SK-N-SH (cell line): ENCODE measurements at regions not wholly inside any gene's neighbourhood (a gene's known extent, or its start where the extent isn't known, plus 50 kb on each side); places are given as distances from the start of the nearest gene placed in this dataset.

Experiments used
- CTCF ChIA-PET: fragments of 300-600, 350-600 bp; formaldehyde crosslinking; extraction: SDS; loops from one replicate; lab custom pipeline; 2021; lab: Yijun Ruan, JAX
- POLR2A ChIA-PET: fragments of 350-600 bp; sonication (Branson Sonifier 250); formaldehyde crosslinking; extraction: SDS; loops from one replicate; lab custom pipeline; 2020; ENCODE audit warnings: antibody characterized with exemption, inconsistent platforms; lab: Yijun Ruan, JAX
- DNase-seq: peaks from one replicate; pipeline ENCODE4 v3.0.0; 2012
- H2AFZ ChIP-seq: fragments of 200-600 bp; sonication (generic); 2 replicates; pipeline ENCODE4 v1.8.1; 2016; ENCODE audit warnings: antibody characterized with exemption, mild to moderate bottlenecking, low read depth
- H3F3A ChIP-seq: fragments of 200-600 bp; sonication (generic); replicated peaks from 2 replicates; pipeline ENCODE3; 2016; ENCODE audit warnings: antibody characterized with exemption, mild to moderate bottlenecking; ENCODE audit not compliant: insufficient read depth
- H3K27ac ChIP-seq, 2 experiments: fragments of 200-500 bp in 1 of 2; fragments of 200-600 bp in 1 of 2; sonication (Bioruptor generic) in 1 of 2; sonication (generic), shearing (Covaris generic) in 1 of 2; 2 replicates each; pipeline versions ENCODE4 v1.5.1 to v1.6.1; 2014 to 2016; ENCODE audit warnings: low read depth in 2 of 2, inconsistent platforms in 1 of 2, low read length in 1 of 2, mild to moderate bottlenecking in 1 of 2, mixed read lengths in 1 of 2
- H3K27me3 ChIP-seq: fragments of 200-600 bp; sonication (generic), shearing (Covaris generic); 2 replicates; pipeline ENCODE4 v1.6.1; 2016; ENCODE audit warnings: mixed run types; ENCODE audit not compliant: insufficient read depth
- H3K36me3 ChIP-seq, 2 experiments: fragments of 200-500 bp in 1 of 2; fragments of 200-600 bp in 1 of 2; sonication (Bioruptor generic) in 1 of 2; sonication (generic) in 1 of 2; replicated peaks in 1 of 2; 2 replicates each; pipeline versions ENCODE3 to v1.5.1; 2014 to 2016; ENCODE audit warnings: low read length in 1 of 2, mild to moderate bottlenecking in 1 of 2; ENCODE audit not compliant: insufficient read depth in 2 of 2, control insufficient read depth in 1 of 2
- H3K4me1 ChIP-seq, 2 experiments: fragments of 200-500 bp in 1 of 2; fragments of 200-600 bp in 1 of 2; sonication (Bioruptor generic) in 1 of 2; sonication (generic), shearing (Covaris generic) in 1 of 2; 2 replicates each; pipeline versions ENCODE4 v1.5.1 to v1.6.1; 2014 to 2016; ENCODE audit warnings: low read depth in 1 of 2, low read length in 1 of 2, mixed run types in 1 of 2; ENCODE audit not compliant: insufficient read depth in 2 of 2, control insufficient read depth in 1 of 2
- H3K4me2 ChIP-seq: fragments of 200-600 bp; sonication (generic), shearing (Covaris generic); 2 replicates; pipeline ENCODE4 v1.6.1; 2017; ENCODE audit warnings: mixed run types
- H3K4me3 ChIP-seq, 2 experiments: fragments of 200-500 bp in 1 of 2; fragments of 200-600 bp in 1 of 2; sonication (Bioruptor generic) in 1 of 2; sonication (generic), shearing (Covaris generic) in 1 of 2; 2 replicates each; pipeline versions ENCODE4 v1.5.1 to v1.8.1; 2014 to 2016; ENCODE audit warnings: low read depth in 2 of 2, inconsistent platforms in 1 of 2, low read length in 1 of 2, mild to moderate bottlenecking in 1 of 2, mixed read lengths in 1 of 2, moderate library complexity in 1 of 2
- H3K79me2 ChIP-seq: fragments of 200-600 bp; sonication (generic); 2 replicates; pipeline ENCODE4 v1.8.1; 2017; ENCODE audit warnings: mild to moderate bottlenecking; ENCODE audit not compliant: insufficient read depth
- H3K9ac ChIP-seq: fragments of 200-600 bp; sonication (generic); 2 replicates; pipeline ENCODE4 v1.6.1; 2017; ENCODE audit warnings: mixed run types
- H3K9me2 ChIP-seq: fragments of 200-600 bp; sonication (generic); 2 replicates; pipeline ENCODE4 v1.6.1; 2017; ENCODE audit warnings: mixed run types
- H3K9me3 ChIP-seq: fragments of 200-600 bp; sonication (generic); 2 replicates; pipeline ENCODE4 v1.6.1; 2017; ENCODE audit warnings: mixed run types, mild to moderate bottlenecking, moderate library complexity
- H4K20me1 ChIP-seq: fragments of 200-600 bp; sonication (generic); 2 replicates; pipeline ENCODE4 v1.6.1; 2017; ENCODE audit warnings: mild to moderate bottlenecking, mixed run types; ENCODE audit not compliant: insufficient read depth
- ELF1 ChIP-seq: IDR thresholded peaks from 2 replicates; pipeline ENCODE4 v1.4.0; 2012
- EP300 ChIP-seq, 2 experiments: IDR thresholded peaks; 2 replicates each; pipeline versions ENCODE4 v1.4.0 to v1.6.1; 2012; ENCODE audit warnings: borderline replicate concordance in 1 of 2, low read depth in 1 of 2, low read length in 1 of 2
- EZH2phosphoT487 ChIP-seq: fragments of 200-600 bp; sonication (generic); IDR thresholded peaks from 2 replicates; pipeline ENCODE4 v1.6.1; 2017; ENCODE audit warnings: low read depth, mixed run types, mild to moderate bottlenecking, antibody characterized with exemption, moderate library complexity, borderline replicate concordance
- GATA2 ChIP-seq: sonication (generic); formaldehyde crosslinking; IDR thresholded peaks from 2 replicates; pipeline ENCODE4 v1.5.0; 2020; ENCODE audit warnings: mild to moderate bottlenecking, missing genetic modification reagents
- NFIC ChIP-seq: IDR thresholded peaks from 2 replicates; pipeline ENCODE4 v1.4.0; 2012; ENCODE audit warnings: borderline replicate concordance
- RAD21 ChIP-seq: IDR thresholded peaks from 2 replicates; pipeline ENCODE4 v1.6.1; 2012; ENCODE audit warnings: mild to moderate bottlenecking, low read length
- RCOR1 ChIP-seq: fragments of 150-350 bp; IDR thresholded peaks from 2 replicates; pipeline ENCODE4 v1.6.1; 2017; ENCODE audit warnings: antibody characterized with exemption, low read length
- RFX5 ChIP-seq: IDR thresholded peaks from 2 replicates; pipeline ENCODE4 v1.6.1; 2012; ENCODE audit warnings: mild to moderate bottlenecking, improper control_type of control experiment, low read length
- SIN3A ChIP-seq: IDR thresholded peaks from 2 replicates; pipeline ENCODE4 v1.6.1; 2012; ENCODE audit warnings: low read depth, mild to moderate bottlenecking, low read length, moderate library complexity, borderline replicate concordance
- SMC3 ChIP-seq: IDR thresholded peaks from 2 replicates; pipeline ENCODE4 v1.6.1; 2012; ENCODE audit warnings: low read depth, low read length, improper control_type of control experiment
- TAF1 ChIP-seq: IDR thresholded peaks from 2 replicates; pipeline ENCODE4 v1.6.1; 2012; ENCODE audit warnings: low read depth, mild to moderate bottlenecking, low read length, moderate library complexity, borderline replicate concordance
- WGBS: methylation state at CpG from one replicate; pipeline ENCODE4 v1.1.6; 2017; ENCODE audit warnings: low lambda C conversion rate; 5-methylcytosine and 5-hydroxymethylcytosine counted together
- TF ChIP-seq, protein P1 (sequence below): fragments of 200-600 bp; sonication (generic); IDR thresholded peaks from 2 replicates; pipeline ENCODE4 v1.6.1; 2017; ENCODE audit warnings: antibody characterized with exemption, mild to moderate bottlenecking, moderate library complexity
- TF ChIP-seq, protein P2 (sequence below): IDR thresholded peaks from 2 replicates; pipeline ENCODE4 v1.4.0; 2012; ENCODE audit warnings: low read depth

DNA sequence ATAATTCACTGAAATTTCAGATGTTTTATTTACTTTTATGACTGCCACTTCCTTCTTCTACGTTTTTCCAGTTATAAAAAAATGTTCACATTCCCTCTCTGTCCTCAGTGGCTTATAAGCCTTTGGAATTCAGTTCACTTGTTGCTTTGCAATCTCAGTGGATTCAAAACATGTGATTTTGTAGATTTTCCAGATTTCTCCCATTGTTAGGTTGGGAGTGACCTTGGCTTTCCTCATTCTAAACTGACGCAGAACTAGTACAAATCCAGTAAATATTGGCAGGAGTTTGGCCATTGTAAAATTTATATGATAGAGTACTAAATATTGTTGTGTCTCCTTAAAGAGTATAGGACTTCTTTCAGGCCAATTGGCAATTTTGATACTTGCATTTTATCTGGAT, 812.3 kb upstream of the ROBO1 start (continued):
- TF ChIP-seq SMC3 (no peak), ELF1 (no peak), RFX5 (no peak), EZH2phosphoT487 (no peak)
- TF ChIP-seq, protein P1, sequence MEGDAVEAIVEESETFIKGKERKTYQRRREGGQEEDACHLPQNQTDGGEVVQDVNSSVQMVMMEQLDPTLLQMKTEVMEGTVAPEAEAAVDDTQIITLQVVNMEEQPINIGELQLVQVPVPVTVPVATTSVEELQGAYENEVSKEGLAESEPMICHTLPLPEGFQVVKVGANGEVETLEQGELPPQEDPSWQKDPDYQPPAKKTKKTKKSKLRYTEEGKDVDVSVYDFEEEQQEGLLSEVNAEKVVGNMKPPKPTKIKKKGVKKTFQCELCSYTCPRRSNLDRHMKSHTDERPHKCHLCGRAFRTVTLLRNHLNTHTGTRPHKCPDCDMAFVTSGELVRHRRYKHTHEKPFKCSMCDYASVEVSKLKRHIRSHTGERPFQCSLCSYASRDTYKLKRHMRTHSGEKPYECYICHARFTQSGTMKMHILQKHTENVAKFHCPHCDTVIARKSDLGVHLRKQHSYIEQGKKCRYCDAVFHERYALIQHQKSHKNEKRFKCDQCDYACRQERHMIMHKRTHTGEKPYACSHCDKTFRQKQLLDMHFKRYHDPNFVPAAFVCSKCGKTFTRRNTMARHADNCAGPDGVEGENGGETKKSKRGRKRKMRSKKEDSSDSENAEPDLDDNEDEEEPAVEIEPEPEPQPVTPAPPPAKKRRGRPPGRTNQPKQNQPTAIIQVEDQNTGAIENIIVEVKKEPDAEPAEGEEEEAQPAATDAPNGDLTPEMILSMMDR: no peak
- TF ChIP-seq, protein P2, sequence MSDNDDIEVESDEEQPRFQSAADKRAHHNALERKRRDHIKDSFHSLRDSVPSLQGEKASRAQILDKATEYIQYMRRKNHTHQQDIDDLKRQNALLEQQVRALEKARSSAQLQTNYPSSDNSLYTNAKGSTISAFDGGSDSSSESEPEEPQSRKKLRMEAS: no peak

DNA sequence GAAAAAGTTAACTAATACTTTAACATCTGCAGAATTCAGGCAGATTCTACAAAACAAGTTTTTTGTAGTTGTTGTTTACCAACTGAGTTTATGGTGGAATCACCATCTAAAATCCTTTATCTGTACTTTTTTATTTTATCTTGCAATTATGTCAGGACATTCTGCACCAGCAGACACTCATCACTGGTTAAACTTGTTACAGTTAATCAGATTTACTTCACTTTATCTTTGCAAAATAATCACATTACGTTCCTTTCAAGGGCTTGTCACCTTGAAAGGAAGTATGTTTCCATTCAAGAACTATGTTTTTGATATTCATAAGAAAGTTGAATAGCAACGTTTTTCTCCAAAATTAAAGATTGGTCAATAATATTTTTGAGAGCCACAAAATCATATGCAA, 796.6 kb upstream of the ROBO1 start:
- 1% methylated on average over 2 of the region's 2 CpGs for WGBS
- Histone ChIP-seq H3K36me3 (no peaks in the 10 kb centered on the region), H3K79me2 (no peaks in the 10 kb centered on the region), H3K27ac (no peak overlapping the region; a peak in 1 of 4 replicates), H3K9ac (no peak overlapping the region), H3K9me2 (no peaks in the 10 kb centered on the region), H3K27me3 (no peaks in the 10 kb centered on the region), H4K20me1 (no peaks in the 10 kb centered on the region), H3F3A (no peaks in the 10 kb centered on the region), H3K4me1 (no peaks in the 10 kb centered on the region), H2AFZ (no peak overlapping the region), H3K4me2 (no peak overlapping the region), H3K9me3 (no peaks in the 10 kb centered on the region), H3K4me3 (no peak overlapping the region)
- ChIA-PET CTCF (interaction anchor here (0.6 kb wide), 1 partner anchor 1028 kb away, joined by 3 read pairs; no protein-coding TSS in a partner anchor), POLR2A (no interaction called here)
- no peak for TF ChIP-seq TAF1
- TF ChIP-seq SIN3A: no peak
- TF ChIP-seq EP300 (IDR thresholded peaks at IDR 0.05; ENCODE audit: borderline replicate concordance in 1 of 2, low read depth in 1 of 2, low read length in 1 of 2): peak in 1 of 2 experiments; percentile 66; a peak in 1 of 4 replicates
- no peak for TF ChIP-seq SMC3
- peak; percentile 47; the same call in 1 of the 2 replicates for TF ChIP-seq RCOR1
- peak; percentile 75 for TF ChIP-seq GATA2 (CRISPR knock-in tag)
- no peak for TF ChIP-seq NFIC
- no peak for DNase-seq

DNA sequence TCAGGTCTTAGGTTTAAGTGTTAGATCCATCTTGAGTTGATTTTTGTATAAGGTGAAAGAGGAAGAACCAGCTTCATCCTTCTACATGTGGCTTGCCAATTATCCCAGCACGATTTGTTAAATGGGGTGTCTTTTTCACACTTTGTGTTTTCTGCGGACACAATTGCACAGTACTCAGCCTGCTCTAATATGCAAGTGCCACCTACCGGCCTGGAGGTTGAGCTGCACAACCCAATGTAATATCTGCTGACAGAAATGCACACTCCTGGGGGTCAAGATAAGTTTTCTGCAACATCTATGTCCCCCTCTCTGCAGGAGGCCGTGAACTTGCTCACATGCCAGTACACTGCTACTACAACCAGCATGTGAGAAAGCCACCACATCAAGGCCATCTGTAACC, 791.9 kb upstream of the ROBO1 start:
- no peaks in the 10 kb centered on the region for H3K9me2 ChIP-seq
- no peaks in the 10 kb centered on the region for H3K4me1 ChIP-seq
- no peak overlapping the region for H3K4me2 ChIP-seq
- DNase-seq: no peak
- H2AFZ ChIP-seq: no peak overlapping the region
- 41% methylated on average over 4 of the region's 4 CpGs for WGBS
- ChIA-PET CTCF (interaction anchor here (0.6 to 1.7 kb wide), 3 partner anchors 9 to 28 kb away, joined by 3 to 6 read pairs (median 4); no protein-coding TSS in a partner anchor), POLR2A (no interaction called here)
- H3K9ac ChIP-seq: no peak overlapping the region
- H3K36me3 ChIP-seq: no peaks in the 10 kb centered on the region
- H3F3A ChIP-seq: no peaks in the 10 kb centered on the region
- H3K79me2 ChIP-seq: no peaks in the 10 kb centered on the region
- H3K9me3 ChIP-seq: no peaks in the 10 kb centered on the region
- TF ChIP-seq RAD21: no peak
- TF ChIP-seq, protein P1: peak; percentile 42
- H3K4me3 ChIP-seq: no peak overlapping the region
- no peaks in the 10 kb centered on the region for H3K27me3 ChIP-seq
- H4K20me1 ChIP-seq: no peaks in the 10 kb centered on the region
- H3K27ac ChIP-seq: no peak overlapping the region
